ENCODE measurements at regions not wholly inside any gene's neighbourhood (a gene's known extent, or its start where the extent isn't known, plus 50 kb on each side); places are given as distances from the start of the nearest gene placed in this dataset.

DNA sequence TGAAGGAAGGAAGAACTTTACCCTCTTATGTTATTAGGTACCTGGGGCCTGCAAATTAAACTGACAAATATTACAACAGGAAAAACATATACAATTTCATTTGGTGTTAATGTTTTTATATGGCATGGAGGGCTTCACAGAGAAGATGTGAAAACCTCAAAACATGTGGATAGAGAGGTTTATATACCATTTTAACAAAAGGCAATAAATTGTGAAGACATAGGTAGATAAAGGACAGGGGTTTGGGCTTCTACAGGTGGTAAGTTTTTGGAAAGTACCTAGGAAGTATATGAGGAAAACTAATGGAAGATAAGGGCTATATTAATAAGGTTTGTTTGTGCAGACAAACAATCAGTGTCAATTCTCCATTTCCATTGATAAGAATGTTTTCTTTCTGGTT is 95.1 kb upstream of the ATF7IP start:
- no peak for TF ChIP-seq POLR2A (IDR thresholded peaks at IDR 0.05; ENCODE audit: low read length)
- no peak for TF ChIP-seq GATA1 (IDR thresholded peaks at IDR 0.05; ENCODE audit: low read depth, low read length)
